Left ventricle myocardium inferior (tissue), 1 donor: ENCODE measurements at regions not wholly inside any gene's neighbourhood (a gene's known extent, or its start where the extent isn't known, plus 50 kb on each side); places are given as distances from the start of the nearest gene placed in this dataset.

Experiments
- DNase-seq: peaks from one replicate; pipeline ENCODE4 v3.0.0-alpha.2; 2020
- H3K27ac ChIP-seq: fragments of 200-600 bp; replicated peaks from 2 replicates; pipeline ENCODE4 v1.8.0; 2021
- H3K27me3 ChIP-seq: fragments of 200-600 bp; 2 replicates; pipeline ENCODE4 v1.8.0; 2021; ENCODE audit warnings: low read depth
- H3K36me3 ChIP-seq: fragments of 200-600 bp; 2 replicates; pipeline ENCODE4 v1.8.0; 2021
- H3K4me1 ChIP-seq: fragments of 200-600 bp; 2 replicates; pipeline ENCODE4 v1.8.0; 2021
- H3K4me3 ChIP-seq: fragments of 200-600 bp; 2 replicates; pipeline ENCODE4 v1.8.0; 2021; ENCODE audit warnings: mild to moderate bottlenecking, moderate library complexity
- H3K9me3 ChIP-seq: fragments of 200-600 bp; replicated peaks from 2 replicates; pipeline ENCODE4 v1.8.0; 2021
- intact Hi-C: fragments of 100-400 bp; cut with micrococcal nuclease; formaldehyde crosslinking; loops from one replicate; pipeline ENCODE4 v1.11.0; 2022
- TF ChIP-seq, protein P1 (sequence below): fragments of 200-600 bp; IDR thresholded peaks from 2 replicates; pipeline ENCODE4 v1.8.0; 2021; ENCODE audit warnings: antibody characterized with exemption, mild to moderate bottlenecking, borderline replicate concordance
- donor health status: DM: no; HTN: yes; CAD: no; lungs with severe emphysema.

DNA sequence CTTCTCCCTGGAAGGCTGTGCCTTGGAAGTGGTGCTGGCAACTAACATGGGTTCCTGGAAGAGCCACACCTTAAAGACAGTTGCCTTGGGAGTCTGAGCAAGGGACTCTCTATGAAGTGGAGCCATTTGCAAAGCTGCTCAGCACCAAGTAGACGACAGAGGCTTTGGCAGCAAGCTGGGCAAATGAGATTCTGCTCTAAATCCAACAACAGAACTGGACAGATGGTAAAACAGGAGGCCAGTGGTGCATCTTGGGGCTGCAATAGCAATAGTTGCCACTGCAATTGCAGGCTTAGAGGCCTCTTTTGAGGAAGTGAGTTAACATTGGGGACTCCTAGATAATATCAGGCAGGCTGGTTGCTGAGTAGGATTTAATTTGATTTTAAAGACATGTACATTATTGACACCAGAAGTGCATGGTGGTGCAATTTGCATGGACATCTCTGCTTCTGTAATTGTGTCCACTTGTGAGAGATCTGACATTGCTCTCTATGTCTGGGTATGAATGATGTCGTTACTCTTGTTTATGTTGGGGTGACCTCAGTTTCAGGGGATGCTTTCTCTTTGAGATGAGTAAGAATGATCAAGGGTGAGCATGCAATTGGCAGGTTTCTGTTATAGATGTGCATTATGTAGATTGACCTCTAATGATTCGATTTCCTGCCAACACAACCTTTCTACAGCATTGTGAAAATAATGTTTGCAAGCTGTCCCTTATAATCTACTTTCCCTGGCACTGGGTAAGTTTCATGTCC lies 568.3 kb upstream of the MEX3C start:
- TF ChIP-seq, protein P1, sequence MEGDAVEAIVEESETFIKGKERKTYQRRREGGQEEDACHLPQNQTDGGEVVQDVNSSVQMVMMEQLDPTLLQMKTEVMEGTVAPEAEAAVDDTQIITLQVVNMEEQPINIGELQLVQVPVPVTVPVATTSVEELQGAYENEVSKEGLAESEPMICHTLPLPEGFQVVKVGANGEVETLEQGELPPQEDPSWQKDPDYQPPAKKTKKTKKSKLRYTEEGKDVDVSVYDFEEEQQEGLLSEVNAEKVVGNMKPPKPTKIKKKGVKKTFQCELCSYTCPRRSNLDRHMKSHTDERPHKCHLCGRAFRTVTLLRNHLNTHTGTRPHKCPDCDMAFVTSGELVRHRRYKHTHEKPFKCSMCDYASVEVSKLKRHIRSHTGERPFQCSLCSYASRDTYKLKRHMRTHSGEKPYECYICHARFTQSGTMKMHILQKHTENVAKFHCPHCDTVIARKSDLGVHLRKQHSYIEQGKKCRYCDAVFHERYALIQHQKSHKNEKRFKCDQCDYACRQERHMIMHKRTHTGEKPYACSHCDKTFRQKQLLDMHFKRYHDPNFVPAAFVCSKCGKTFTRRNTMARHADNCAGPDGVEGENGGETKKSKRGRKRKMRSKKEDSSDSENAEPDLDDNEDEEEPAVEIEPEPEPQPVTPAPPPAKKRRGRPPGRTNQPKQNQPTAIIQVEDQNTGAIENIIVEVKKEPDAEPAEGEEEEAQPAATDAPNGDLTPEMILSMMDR, result no peak
- Histone ChIP-seq H3K27me3 (no peaks in the 10 kb centered on the region), H3K4me1 (no peaks in the 10 kb centered on the region), H3K27ac (no peak overlapping the region), H3K4me3 (no peak overlapping the region), H3K9me3 (no peaks in the 10 kb centered on the region), H3K36me3 (no peaks in the 10 kb centered on the region)
- intact Hi-C loops, result no loop called here
- no peak for DNase-seq

DNA sequence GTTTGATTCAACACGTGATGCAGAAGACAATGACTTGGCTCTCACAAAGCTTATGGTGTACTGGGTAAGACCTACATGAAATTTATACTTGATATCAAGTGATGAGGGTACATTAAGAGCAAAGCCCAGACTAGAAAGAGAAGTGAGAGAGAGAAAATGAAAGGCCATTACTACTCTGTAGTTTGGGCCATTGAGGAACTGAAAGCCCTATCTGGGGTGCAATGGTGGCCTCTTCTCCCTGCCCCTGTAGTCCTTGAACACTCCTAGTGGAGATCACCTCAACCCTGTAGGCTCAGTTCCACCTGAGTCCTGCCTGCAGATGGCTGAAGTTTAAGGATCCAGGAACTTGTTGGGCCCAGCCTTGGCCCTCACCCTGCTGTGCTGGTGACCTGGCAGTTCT lies 569.8 kb upstream of the MEX3C start:
- Histone ChIP-seq H3K4me3 (no peak overlapping the region), H3K9me3 (no peaks in the 10 kb centered on the region), H3K36me3 (no peaks in the 10 kb centered on the region), H3K4me1 (no peaks in the 10 kb centered on the region), H3K27me3 (no peaks in the 10 kb centered on the region), H3K27ac (no peak overlapping the region)
- DNase-seq, result no peak
- TF ChIP-seq, protein P1, result no peak
- intact Hi-C loops, result no loop called here

DNA sequence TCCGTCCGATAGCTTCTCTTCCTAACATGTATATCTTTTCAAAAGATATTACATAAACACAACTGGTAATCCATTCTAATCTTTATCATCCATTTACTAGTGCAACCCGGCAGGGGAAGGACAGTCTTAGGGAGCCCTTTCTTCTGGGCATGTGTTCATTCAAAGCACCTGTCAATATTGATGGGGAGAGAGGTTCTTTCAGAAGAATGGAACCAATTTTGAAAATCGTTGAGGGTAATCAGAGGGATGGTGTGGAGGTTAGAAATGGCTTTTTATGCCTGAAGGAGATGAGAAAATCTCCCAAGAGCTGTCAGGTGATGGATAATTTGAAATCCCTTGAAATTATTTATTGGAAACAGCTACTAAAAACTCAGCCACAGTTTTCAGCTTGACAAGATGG lies 561.9 kb upstream of the DCC start:
- Histone ChIP-seq H3K4me3 (no peak overlapping the region), H3K36me3 (no peaks in the 10 kb centered on the region), H3K27me3 (no peaks in the 10 kb centered on the region), H3K9me3 (no peaks in the 10 kb centered on the region), H3K27ac (no peak overlapping the region), H3K4me1 (no peaks in the 10 kb centered on the region)
- DNase-seq, result no peak
- TF ChIP-seq, protein P1, result no peak
- intact Hi-C loops, result no loop called here

DNA sequence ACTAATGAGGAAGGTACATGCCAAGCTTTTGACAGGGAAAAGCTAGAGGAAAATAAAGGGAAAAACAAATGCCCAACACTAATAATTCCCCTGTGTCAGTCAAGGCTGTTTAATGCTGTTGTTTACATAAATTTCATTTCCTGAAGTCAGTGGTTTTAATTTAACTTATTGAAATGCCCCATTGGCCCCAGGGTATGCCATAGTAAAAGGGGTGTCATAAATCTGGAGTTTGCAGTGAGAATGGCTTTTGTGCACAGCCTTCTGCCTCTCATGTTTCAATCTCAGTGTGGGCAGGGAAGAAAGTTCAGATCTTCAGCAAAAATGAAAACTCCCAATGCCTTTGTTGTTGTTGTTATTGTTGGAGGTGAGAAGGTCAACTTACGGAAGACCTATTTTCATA lies 550.1 kb upstream of the DCC start:
- TF ChIP-seq, protein P1, result no peak
- Histone ChIP-seq H3K4me1 (no peaks in the 10 kb centered on the region), H3K9me3 (no peaks in the 10 kb centered on the region), H3K36me3 (no peaks in the 10 kb centered on the region), H3K4me3 (no peak overlapping the region), H3K27ac (no peak overlapping the region), H3K27me3 (no peaks in the 10 kb centered on the region)
- intact Hi-C loops, result no loop called here
- DNase-seq, result no peak

DNA sequence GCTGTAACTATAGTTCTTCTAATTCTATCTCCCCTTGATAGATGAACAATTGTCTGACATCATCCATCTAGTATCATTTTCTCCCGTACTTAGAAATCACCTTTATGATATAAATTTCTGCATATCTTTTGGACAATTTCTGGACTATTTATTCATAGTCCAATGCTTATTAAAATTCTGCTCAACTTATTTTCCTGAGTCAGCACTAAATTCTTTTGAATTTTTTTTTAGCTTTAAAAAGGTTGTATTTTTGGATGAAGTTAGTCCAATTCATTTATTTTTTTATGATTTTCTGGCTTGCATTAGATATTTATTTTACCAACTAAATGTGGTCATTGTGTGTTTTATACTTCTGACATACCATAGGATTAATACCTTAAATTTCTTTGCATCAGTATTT lies 538.5 kb upstream of the DCC start:
- DNase-seq, result no peak
- Histone ChIP-seq H3K27ac (no peak overlapping the region), H3K4me3 (no peak overlapping the region), H3K36me3 (no peaks in the 10 kb centered on the region), H3K27me3 (no peaks in the 10 kb centered on the region), H3K9me3 (peaks cover 18% of the 10 kb centered on the region), H3K4me1 (no peaks in the 10 kb centered on the region)
- TF ChIP-seq, protein P1, result no peak
- intact Hi-C loops, result no loop called here
